Lung microvascular endothelial cell (primary cell): ENCODE measurements at regions not wholly inside any gene's neighbourhood (a gene's known extent, or its start where the extent isn't known, plus 50 kb on each side); places are given as distances from the start of the nearest gene placed in this dataset.
"Not testable (repeated sequence)": the region's sequence is repeated elsewhere in the genome, so short reads cannot be mapped to it uniquely, and the experiment has no call there.

Experiments used
- DNase-seq, 2 donors: peaks; one replicate each; pipeline versions ENCODE4 v3.0.0 to v3.0.0-alpha.2; 2010; ENCODE audit warnings: low read depth in 2 of 2

DNA sequence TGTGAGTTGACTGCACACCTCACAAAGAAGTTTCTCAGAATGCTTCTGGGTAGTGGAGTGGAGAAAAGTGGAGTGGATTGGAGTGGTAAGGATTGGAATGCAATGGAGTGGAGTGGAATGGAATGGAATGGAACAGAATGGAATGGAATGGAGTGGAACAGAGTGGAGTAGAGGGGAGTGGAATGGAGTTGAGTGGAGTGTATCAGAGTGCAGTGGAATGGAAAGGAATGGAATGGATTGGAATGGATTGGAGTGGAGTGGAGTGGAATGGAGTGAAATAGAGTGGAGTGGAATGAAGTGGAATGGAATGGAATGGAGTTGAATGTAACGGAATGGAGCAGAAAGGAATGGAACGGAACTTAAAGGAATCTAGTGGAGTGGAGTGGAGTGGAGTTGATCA, 5194.2 kb upstream of the TPTE start:
- DNase-seq = not testable (repeated sequence)

DNA sequence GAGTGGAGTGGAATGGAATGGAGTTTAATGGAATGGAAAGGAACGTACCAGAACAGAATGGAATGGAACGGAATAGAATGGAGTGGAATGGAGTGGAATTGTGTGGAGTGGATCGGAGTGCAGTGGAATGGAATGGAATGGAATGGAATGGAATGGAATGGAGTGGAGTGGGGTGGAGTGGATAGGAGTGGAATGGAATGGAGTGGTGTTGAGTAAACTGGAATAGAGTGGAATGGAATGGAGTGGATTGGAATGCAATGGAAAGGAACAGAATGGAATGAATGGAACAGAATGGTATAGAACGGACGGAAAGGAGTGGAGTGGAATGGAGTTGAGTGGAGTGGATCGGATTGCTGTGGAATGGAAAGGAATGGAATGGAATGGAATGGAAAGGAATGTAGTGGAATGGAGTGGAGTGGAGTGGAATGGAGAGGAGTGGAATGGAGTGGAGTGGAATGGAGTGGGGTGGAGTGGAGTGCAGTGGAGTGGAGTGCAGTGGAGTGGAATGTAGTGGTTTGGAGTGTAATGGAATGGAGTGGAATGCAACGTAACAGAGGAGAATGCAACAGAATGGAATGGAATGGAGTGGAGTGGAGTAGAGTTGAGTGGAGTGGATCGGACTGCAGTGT, 5192.0 kb upstream of the TPTE start:
- not testable (repeated sequence) for DNase-seq

DNA sequence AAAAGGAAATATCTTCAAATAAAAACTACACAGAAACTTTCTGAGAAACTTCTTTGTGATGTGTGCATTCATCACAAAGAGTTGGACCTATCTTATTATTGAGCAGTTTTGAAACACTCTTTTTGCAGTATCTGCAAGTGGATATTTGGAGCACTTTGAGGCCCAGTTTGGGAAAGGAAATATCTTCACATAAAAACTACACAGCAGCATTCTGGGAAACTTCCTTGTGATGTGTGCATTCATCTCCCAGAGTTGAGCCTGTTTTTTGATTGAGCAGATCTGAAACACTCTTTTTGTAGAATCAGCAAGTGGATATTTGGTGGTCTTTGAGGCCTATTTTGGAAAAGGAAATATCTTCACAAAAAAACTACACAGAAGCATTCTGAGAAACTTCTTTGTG, 5163.5 kb upstream of the TPTE start:
- DNase-seq = peak in 1 of 2 donors; percentile 0
